Kidney capillary endothelial cell (primary cell): ENCODE measurements at regions not wholly inside any gene's neighbourhood (a gene's known extent, or its start where the extent isn't known, plus 50 kb on each side); places are given as distances from the start of the nearest gene placed in this dataset.
"Not testable (repeated sequence)": the region's sequence is repeated elsewhere in the genome, so short reads cannot be mapped to it uniquely, and the experiment has no call there.

ENCODE experiments used
- DNase-seq: peaks from one replicate; pipeline ENCODE4 v3.0.0-alpha.2; 2018; ENCODE audit warnings: low spot score

GRCh38 chr14:55979781-55980180, 138.4 kb upstream of the PELI2 start:
- DNase-seq, result no peak

DNA sequence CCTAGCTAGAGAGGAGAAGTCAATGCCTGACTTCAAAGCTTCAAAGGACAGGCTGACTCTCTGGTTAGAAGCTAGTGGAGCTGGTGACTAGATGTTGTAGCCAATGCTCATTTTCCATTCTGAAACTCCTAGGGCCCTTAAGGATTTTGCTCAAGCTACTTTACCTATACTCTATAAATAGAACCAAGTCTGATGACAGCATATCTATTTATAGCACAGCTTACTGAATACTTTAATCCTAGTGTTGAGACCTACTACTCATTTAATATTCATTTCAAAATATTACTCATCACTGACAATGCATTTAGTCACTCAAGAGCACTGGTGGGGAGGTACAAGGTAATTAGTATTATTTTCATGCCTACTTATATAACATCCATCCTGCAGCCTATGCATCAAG, 137.2 kb upstream of the PELI2 start:
- DNase-seq, result no peak

DNA sequence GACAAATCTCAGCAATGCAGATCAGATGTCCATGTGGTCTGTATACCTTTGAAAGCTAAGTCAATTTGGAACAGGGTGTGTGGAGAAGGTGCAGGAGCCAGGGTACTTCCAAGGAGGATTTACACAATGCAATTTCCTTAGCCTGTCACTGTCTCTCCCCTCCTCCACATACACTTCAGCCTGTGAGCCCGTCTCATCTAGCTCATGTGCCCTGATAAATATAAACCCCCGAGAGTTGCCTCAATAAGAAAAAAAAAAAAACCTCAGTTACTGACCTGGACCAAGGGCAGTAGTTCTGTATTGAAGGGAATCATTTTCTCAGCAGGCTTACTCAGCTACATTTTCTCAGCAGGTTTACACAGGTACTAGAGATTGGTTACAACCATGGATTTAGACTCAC, 132.1 kb upstream of the PELI2 start:
- no peak for DNase-seq

DNA sequence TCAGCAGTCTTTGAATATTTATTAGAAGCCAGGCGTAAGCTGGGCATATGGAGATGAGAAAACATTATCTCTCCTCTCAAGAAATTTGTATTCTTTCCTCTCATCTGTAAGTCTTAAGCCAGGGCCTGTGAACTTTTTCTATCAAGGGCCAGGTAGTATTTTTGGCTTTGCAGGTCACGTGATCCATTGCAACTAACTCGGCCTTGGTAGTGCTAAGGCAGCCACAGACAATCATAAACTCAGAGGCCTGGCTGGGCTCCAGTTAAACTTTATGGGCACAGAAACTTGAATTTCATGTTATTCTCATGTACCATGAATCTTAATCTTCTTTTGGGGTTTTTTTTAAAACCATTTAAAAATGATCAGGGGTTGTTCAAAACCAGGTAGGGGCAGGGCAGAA, 117.4 kb upstream of the PELI2 start:
- no peak for DNase-seq

DNA sequence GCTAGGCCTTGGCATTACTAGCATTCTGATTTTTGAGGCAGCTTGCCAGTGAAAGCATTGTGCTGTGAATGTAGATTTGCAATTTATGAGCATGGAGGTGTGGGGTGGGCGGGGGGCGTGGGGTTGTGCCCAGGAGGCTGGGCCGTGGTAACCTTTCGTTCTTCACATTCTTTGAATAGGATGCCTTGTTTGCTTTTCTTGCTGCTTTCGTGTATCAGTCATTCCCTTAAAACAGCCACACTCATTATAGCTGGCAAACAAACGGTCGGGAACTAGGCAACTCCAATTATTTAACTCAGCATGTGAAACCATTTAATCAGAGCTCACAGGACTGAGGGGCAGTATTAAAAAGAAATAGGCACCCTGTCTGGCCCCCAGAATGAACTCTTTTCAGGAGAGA, 115.9 kb upstream of the PELI2 start:
- DNase-seq, result no peak

GRCh38 chr14:56002876-56003625, 115.2 kb upstream of the PELI2 start:
- no peak for DNase-seq

DNA sequence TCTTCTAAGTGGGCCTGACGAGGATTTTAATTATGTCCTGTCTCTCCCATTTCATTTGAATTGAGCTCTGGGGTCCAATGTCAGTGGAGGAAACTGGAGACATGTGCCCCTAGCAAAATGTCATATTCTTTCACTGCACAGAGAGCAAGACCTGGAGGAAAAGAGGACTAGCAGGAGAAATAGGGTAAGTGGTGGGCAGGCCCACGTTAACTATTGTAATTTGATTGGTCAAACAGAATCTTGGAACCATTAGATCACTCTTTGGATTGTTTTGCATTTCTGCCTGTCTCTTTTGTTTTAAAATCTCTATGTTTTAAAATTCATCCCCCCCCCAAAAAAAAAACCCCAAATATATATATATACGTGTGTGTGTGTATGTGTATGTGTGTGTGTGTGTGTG, 113.9 kb upstream of the PELI2 start:
- no peak for DNase-seq

- DNase-seq, result no peak
These were observed 113.4 kb upstream of the PELI2 start for GRCh38 chr14:56004786-56005185.

GRCh38 chr14:56005191-56006053, 112.8 kb upstream of the PELI2 start:
- no peak for DNase-seq

GRCh38 chr14:56007491-56007890, 110.7 kb upstream of the PELI2 start:
- DNase-seq, result not testable (repeated sequence)

DNA sequence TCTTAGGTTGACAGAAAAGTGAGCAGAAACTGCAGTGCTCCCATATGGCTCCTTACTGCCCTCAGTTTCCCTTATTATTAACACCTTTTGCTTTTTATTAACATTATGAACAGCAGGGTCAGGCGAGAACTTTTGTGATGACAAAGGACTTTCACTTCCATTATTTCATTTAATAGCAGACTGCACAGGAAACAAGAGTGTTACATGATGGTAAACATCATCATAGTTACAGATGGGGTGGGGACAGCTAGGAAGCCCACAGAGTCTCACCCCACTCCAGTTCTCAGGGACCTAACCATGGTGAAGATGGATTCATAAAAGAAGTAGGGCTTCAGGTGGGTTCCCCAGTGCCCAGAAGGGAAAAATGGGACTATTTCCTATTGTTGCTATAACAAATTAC, 110.1 kb upstream of the PELI2 start:
- DNase-seq, result no peak

GRCh38 chr14:56008661-56009060, 109.5 kb upstream of the PELI2 start:
- DNase-seq, result not testable (repeated sequence)

DNA sequence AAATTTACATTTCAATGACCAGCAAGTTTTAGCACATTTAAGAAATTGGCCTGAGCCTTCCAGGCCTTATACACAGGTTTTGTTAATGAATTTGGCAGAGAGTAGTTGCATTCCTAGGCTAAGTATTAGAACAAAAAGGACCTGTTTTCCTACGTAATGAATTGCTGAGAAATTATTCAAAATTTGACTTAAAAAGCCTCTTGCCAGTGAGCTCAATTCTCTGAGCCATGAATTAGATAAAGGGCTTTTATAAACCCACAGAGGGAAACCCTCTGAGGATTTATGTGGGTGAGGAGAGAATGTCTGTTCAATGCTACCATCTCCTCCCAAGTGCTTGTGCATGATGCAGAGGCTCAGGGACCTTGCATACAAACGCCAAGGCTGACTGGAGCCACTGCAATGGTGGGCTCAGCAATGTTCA, 94.5 kb upstream of the PELI2 start:
- no peak for DNase-seq

GRCh38 chr14:56025191-56025590, 93.0 kb upstream of the PELI2 start:
- no peak for DNase-seq

- DNase-seq, result no peak
These were observed 91.7 kb upstream of the PELI2 start for GRCh38 chr14:56026506-56026905.

- DNase-seq, result no peak
These were observed 90.8 kb upstream of the PELI2 start for GRCh38 chr14:56027421-56027820.

DNA sequence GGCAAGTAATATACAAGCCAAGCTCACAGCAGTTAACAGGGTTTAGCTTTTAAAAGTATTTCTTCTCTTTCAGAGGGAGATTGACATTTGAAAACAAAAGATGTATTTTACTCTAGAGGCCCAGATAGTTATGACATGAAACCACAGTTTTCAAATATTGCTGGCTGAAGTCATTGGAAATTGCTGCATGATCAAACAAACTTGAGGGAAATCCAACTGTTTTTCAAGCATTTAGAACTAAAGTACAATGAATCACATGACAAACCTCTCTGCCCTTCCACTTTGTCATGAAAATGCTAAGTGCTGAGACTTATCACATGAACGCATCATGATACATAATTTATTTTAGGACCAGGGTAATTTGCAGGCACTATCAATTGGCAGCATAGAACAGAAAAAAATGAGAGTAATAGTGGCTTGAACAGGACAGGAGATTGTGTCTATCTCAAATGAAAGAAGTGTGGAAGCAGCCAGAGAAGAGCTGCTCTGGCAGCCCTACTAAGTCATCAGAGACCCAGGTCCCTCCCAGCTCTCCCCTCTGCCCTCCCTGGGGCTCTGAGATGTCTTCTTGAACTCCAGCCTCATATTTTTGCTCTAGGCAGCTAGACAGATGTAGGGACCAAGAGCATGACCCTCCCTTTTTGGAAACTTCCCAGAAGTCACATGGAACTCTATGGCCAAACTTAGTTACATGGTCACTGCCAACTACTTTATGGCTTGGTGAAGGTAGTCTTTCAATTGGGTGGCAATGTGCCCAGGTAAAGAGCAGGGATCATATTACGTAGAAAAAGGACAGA, 90.1 kb upstream of the PELI2 start:
- no peak for DNase-seq

DNA sequence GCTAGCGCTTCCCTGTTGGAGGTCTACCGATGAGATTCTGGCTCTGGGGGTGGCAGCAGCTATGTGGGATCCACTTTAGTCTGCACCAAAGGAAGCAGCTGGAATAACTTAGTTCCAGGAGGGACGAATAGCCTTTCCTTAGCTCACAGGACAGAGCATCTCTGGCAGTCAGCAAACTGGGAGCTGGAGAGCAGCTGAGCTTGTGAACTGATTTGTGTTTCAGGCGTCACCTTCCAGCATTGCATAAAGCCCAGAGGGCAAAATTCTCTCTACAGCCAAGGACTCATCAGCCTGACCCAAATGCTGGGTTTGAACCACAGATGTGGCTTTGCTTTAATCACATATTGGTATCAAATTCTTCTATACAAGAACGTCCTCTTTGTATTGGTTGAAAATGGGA, 81.9 kb upstream of the PELI2 start:
- no peak for DNase-seq

DNA sequence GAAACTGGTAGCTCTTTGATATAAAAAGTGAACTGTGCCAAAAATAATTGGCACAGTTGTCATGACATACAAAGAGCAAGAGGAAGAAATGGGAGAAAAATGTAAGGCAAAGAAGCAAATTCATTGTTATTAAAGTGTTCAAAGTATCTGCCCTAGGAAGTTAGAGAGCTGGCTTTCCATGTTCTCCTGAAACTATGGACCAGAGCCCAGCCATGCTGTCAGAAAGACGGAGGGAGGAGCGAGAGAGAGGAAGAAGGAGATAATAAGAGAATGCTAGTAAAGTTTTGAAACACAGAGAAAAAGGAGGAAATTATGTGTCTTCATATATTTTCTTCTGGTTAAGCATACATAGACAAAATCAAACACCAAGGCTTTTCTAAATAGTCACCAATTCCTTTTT, 78.1 kb upstream of the PELI2 start:
- DNase-seq, result no peak

DNA sequence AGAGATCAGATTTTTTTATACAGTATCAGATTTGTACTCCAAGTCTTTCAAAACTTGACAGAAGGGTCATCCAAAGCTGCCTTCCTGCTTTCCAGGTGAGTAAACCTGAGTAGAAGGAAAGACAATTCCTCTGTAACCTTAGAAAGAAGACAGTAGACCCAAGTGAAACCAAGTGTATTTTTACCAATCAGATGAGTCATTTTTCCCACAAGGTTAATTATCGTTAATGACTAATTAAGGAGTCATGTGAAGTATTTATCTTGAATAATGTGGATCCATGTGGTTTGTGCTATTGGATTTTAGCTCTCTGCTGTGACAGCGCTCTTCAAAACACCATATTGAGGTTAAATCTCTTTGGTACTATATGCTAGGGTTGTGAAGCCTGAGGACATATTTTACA, 74.0 kb upstream of the PELI2 start:
- no peak for DNase-seq

- no peak for DNase-seq
These were observed 71.7 kb upstream of the PELI2 start for GRCh38 chr14:56046546-56046945.

GRCh38 chr14:56046996-56047395, 71.2 kb upstream of the PELI2 start:
- no peak for DNase-seq

- DNase-seq, result no peak
These were observed 68.7 kb upstream of the PELI2 start for GRCh38 chr14:56049536-56049935.
